TTC549 (cell line): ENCODE measurements at regions not wholly inside any gene's neighbourhood (a gene's known extent, or its start where the extent isn't known, plus 50 kb on each side); places are given as distances from the start of the nearest gene placed in this dataset.
"Not testable (repeated sequence)": the region's sequence is repeated elsewhere in the genome, so short reads cannot be mapped to it uniquely, and the experiment has no call there.

Source experiments
- FAIRE-seq: peaks from 2 replicates; lab custom pipeline; 2012; peaks lifted over from hg19 to GRCh38; lab: Jason Lieb, UNC

GRCh38 chr15:21018176-21018575, 152.1 kb upstream of the POTEB2 start:
- FAIRE-seq = not testable (repeated sequence)

- not testable (repeated sequence) for FAIRE-seq
These were observed 151.2 kb upstream of the POTEB2 start for GRCh38 chr15:21017326-21017725.

DNA sequence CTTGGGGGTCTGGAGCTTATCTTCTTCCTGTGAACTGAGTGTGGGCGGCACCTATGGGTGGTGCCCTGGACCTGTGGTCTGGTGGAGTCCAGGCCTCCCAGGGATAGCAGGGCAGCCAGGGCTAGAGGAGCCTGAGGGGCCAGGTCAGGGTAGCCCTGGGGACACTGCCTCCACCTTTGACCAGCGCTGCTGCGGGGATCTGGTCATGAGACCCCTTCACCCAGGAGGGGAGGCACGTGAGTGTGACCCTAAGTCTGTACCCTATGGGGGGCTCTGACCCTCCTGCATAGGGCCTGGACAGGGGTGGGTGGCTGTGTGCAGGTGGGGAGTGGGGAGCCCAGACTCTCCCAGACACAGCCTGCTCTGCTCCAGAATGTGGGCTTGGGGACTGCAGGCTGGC, 150.5 kb upstream of the POTEB2 start:
- FAIRE-seq = not testable (repeated sequence)

DNA sequence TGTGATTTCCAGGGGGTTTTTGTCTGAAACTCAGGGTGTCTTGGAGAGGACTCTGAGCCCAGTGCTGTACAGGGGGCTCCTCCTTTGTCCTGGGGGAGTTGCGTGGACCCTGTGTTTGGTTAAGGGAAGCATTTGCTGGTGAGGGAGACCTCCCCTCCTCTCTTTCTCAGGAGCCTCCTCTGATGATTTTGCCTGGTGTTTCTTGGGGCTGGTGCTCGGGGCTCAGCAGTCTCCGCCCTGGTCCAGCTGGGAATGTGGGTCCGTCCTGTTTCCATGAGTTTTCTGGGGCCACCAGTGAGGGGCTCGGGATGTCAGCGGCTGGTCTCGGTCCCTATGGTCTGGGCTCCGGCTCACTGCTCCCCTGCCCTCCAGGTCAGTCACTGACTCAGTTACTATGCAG, 149.1 kb upstream of the POTEB2 start:
- FAIRE-seq = not testable (repeated sequence)

GRCh38 chr15:21013308-21013707, 147.2 kb upstream of the POTEB2 start:
- FAIRE-seq = not testable (repeated sequence)

DNA sequence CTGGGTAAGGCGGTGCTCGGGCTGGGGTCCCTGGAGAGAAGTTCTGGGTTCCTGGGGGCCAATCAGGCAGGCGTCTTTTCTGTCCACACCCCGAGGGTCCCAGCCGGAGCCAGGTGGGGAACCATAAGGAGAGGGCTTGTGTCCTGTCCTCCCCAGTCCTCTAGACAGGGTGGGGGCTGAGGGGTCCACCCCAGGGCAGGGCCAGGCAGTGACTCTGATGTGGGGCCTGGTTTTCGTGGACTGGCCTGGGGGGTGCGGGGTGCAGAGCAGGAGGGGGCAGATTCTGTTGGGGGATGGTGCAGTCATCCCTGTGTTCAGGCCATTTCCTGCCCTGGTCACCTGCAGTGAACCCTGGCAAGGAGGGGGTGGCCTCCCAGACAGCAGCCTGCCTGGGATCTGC, 143.5 kb upstream of the POTEB2 start:
- not testable (repeated sequence) for FAIRE-seq

GRCh38 chr15:21003459-21003858, 137.3 kb upstream of the POTEB2 start:
- FAIRE-seq = not testable (repeated sequence)

GRCh38 chr15:21001950-21002349, 135.8 kb upstream of the POTEB2 start:
- not testable (repeated sequence) for FAIRE-seq

GRCh38 chr15:20991691-20992090, 125.6 kb upstream of the POTEB2 start:
- FAIRE-seq = not testable (repeated sequence)

DNA sequence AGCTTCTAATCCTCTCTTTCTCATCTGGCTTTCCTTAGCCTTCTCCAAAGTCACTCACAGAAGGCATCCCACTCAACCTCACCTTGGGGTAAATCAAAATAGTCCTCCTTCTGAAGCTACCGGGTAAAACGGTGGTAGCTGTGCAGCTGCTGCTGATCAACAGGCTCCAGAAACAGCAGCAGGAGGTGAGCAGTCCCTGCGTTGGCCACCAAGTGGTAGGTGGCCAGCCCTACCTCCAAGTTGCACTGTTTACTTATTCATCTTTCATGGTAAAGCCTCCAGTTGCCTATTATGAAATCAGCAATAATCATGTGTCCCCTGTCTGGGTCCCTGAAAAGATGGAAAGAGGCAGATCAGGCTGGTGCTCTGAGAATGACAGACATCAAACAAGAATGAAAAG, 125.1 kb upstream of the POTEB2 start:
- not testable (repeated sequence) for FAIRE-seq

GRCh38 chr15:20986775-20987174, 120.7 kb upstream of the POTEB2 start:
- not testable (repeated sequence) for FAIRE-seq

- not testable (repeated sequence) for FAIRE-seq
These were observed 111.9 kb upstream of the POTEB2 start for GRCh38 chr15:20978057-20978456.

DNA sequence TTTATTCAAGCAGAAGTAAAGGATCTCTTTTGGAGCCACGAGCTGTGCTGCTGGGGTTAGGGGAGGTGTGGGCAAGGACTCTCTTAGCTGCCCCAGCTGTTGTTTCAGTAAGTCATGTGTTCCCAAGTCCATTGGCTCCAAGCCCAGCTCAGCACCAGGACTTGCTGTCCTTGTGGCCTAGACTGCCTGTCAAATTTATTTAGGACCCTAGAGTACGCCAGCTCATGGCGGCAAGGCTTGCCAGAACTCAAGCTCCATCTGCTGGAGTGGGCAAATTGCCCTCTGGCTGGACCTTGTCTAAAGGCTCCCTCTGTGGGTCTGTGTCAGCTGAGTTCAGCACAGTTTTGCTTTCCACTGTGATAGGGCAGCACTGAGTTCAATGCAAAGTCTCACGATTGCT, 106.6 kb upstream of the POTEB2 start:
- not testable (repeated sequence) for FAIRE-seq

DNA sequence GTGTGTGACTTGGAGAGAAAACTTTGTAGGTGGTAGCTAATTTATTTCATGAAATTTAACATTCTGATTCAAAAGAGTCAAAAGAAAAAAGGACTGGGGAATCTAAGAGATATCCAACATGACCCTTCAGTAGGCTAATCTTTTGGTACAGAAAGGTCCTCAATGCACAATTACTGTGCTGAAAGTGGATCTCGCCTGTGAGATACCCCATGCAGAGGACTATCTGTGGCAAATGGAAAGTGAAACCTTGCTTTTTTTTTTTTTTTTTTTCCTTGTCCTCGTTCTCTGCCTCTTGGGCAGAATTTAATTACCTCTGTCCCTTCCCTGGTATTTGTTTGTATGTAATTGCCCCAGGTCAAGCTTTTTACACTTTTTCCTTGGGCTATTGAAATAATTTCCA, 93.2 kb upstream of the POTEB2 start:
- FAIRE-seq = not testable (repeated sequence)

DNA sequence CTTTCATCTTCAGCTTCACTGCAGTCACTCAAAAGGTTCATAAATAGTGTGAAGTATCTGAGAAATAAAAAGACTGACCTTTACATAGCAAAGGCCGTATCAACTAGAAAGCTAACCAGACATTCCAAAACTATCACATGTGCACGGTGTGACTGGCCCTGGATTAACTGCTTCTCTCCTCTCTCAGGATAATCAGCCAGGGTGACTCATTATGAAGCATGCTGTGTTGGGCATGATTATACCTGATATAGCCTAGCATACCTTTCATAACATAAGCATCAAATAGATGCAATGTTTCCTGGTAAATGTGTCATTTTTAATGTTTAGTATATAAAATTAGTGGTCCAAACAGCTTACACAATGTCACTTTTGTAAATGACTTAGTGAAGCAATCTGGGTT, 63.2 kb upstream of the POTEB2 start:
- not testable (repeated sequence) for FAIRE-seq
